GM06990 (cell line): ENCODE measurements at regions not wholly inside any gene's neighbourhood (a gene's known extent, or its start where the extent isn't known, plus 50 kb on each side); places are given as distances from the start of the nearest gene placed in this dataset.

Experiments used
- DNase-seq: peaks from one replicate; pipeline ENCODE4 v3.0.0-alpha.2; 2011; ENCODE audit not compliant: insufficient read length; ENCODE audit errors: extremely low read depth
- H3K27me3 ChIP-seq: replicated peaks from 2 replicates; pipeline ENCODE4 v1.6.0; 2011; ENCODE audit warnings: low read length; ENCODE audit not compliant: control insufficient read depth, insufficient read depth
- H3K36me3 ChIP-seq: 2 replicates; pipeline ENCODE4 v1.5.1; 2011; ENCODE audit warnings: low read length; ENCODE audit not compliant: control insufficient read depth, insufficient read depth
- H3K4me3 ChIP-seq: replicated peaks from 2 replicates; pipeline ENCODE4 v1.5.1; 2011; ENCODE audit warnings: low read depth, mild to moderate bottlenecking, control low read depth, low read length
- CTCF ChIP-seq: IDR thresholded peaks from 2 replicates; pipeline ENCODE4 v1.5.1; 2011; ENCODE audit warnings: low read length, control low read depth, mild to moderate bottlenecking, inconsistent platforms; ENCODE audit not compliant: insufficient read depth, poor library complexity, severe bottlenecking

- TF ChIP-seq CTCF = no peak
Measured at GRCh38 chr4:149951152-149951900, 126.9 kb upstream of the DCLK2 start.

GRCh38 chr4:149952101-149952500, 126.1 kb upstream of the DCLK2 start:
- TF ChIP-seq CTCF = no peak
- Histone ChIP-seq H3K4me3 (no peak overlapping the region), H3K36me3 (no peaks in the 10 kb centered on the region), H3K27me3 (no peaks in the 10 kb centered on the region)
- DNase-seq = no peak

More at GRCh38 chr4:149951152-149951900, 126.9 kb upstream of the DCLK2 start:
- Histone ChIP-seq H3K4me3 (no peak overlapping the region), H3K27me3 (no peaks in the 10 kb centered on the region), H3K36me3 (no peaks in the 10 kb centered on the region)
- no peak for DNase-seq

DNA sequence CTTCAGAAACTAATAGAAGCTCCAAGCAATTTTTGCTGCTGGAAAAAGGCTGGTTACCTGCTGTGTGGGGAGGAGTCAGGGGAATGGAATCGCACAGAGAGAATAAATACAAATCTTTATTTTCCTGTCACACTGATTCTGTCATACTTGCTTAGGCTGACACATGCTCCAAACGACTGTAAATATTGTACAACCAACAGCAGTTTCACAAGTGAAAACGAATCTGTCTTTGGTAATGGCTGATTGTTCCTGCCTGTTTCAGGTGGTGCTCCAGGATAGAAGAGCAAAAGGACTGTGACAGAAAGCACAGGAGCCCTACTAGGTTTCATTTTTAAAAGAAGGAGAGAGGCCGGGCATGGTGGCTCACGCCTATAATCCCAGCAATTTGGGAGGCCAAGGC, 125.5 kb upstream of the DCLK2 start:
- H3K36me3 ChIP-seq = no peaks in the 10 kb centered on the region
- H3K4me3 ChIP-seq = no peak overlapping the region
- TF ChIP-seq CTCF = no peak
- H3K27me3 ChIP-seq = no peaks in the 10 kb centered on the region
- no peak for DNase-seq

DNA sequence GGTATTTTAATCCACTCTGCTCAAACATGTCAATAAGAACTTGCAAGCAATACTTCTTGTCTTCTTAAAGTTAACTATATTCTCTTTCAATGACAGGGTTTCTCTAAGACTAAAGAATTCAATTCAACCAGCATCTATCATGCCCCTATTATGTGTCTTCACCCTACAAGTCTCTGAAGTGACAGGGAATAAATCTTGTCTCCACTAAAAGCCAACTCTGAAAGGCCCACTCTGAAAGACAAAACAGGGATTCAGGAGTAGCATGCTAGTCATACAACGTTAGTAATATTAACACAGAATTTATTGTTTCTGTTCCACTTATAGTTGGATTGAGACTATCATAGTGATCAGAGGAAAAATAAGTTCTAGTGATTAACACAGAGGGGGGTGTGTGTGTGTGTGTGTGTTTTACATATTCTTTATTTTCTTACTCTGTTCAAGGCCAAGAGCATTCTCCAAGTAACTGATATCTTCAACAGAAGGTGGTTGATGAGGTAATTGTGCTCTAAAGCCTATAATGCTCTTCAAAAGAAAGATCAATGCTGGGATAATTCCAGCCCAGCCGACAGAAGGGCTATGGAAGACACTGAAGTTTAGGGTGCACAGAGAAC, 122.4 kb upstream of the DCLK2 start:
- Histone ChIP-seq H3K27me3 (no peaks in the 10 kb centered on the region), H3K36me3 (no peaks in the 10 kb centered on the region), H3K4me3 (no peak overlapping the region)
- TF ChIP-seq CTCF = no peak
- DNase-seq = no peak

DNA sequence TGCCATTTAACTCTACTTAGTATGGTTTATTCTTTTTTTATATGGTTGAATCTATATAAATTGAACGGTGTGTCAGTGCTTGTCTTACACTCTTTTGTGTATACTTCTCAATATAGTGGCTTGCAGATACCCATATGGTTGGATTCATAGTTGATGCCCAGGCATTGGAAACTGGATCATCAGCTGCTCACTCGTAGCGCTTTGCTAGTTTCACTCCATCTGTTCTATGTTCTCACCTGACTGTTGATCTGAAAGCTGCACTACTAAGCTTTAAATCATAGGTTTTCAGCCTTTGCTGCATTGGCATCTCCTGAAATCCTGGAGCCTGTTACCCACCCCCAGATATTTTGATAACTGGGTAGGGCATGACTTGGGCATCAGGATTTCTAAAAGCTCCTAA, 121.6 kb upstream of the DCLK2 start:
- no peak for DNase-seq
- H3K36me3 ChIP-seq = no peaks in the 10 kb centered on the region
- H3K4me3 ChIP-seq = no peak overlapping the region
- no peak for TF ChIP-seq CTCF
- H3K27me3 ChIP-seq = no peaks in the 10 kb centered on the region
